ENCODE measurements at regions not wholly inside any gene's neighbourhood (a gene's known extent, or its start where the extent isn't known, plus 50 kb on each side); places are given as distances from the start of the nearest gene placed in this dataset.

GRCh38 chr5:82406205-82406773, 128.1 kb upstream of the RPS23 start:
- Histone ChIP-seq H3K27me3 (no peaks in the 10 kb centered on the region), H3K4me1 (no peaks in the 10 kb centered on the region), H3K4me3 (ENCODE audit: low read depth, low read length) (no peak overlapping the region), H3K9me3 (no peaks in the 10 kb centered on the region), H3K36me3 (no peaks in the 10 kb centered on the region)
- no peak for TF ChIP-seq CTCF (IDR thresholded peaks at IDR 0.05; ENCODE audit: low read depth, low read length)
- no peak for DNase-seq

- H3K4me3 ChIP-seq (ENCODE audit: low read depth, low read length): no peak overlapping the region
- H3K36me3 ChIP-seq: no peaks in the 10 kb centered on the region
- H3K4me1 ChIP-seq: no peaks in the 10 kb centered on the region
- no peak for DNase-seq
- no peak for TF ChIP-seq CTCF (IDR thresholded peaks at IDR 0.05; ENCODE audit: low read depth, low read length)
- H3K9me3 ChIP-seq: no peaks in the 10 kb centered on the region
- no peaks in the 10 kb centered on the region for H3K27me3 ChIP-seq
Measured at GRCh38 chr5:82405618-82406204, 127.6 kb upstream of the RPS23 start.

- H3K4me1 ChIP-seq: no peaks in the 10 kb centered on the region
- TF ChIP-seq CTCF (IDR thresholded peaks at IDR 0.05; ENCODE audit: low read depth, low read length): no peak
- H3K4me3 ChIP-seq (ENCODE audit: low read depth, low read length): no peak overlapping the region
- no peaks in the 10 kb centered on the region for H3K9me3 ChIP-seq
- H3K36me3 ChIP-seq: no peaks in the 10 kb centered on the region
- H3K27me3 ChIP-seq: no peaks in the 10 kb centered on the region
- no peak for DNase-seq
Measured at GRCh38 chr5:82405161-82405560, 127.0 kb upstream of the RPS23 start.

- Histone ChIP-seq H3K9me3 (no peaks in the 10 kb centered on the region), H3K4me3 (ENCODE audit: low read depth, low read length) (no peak overlapping the region), H3K4me1 (no peaks in the 10 kb centered on the region), H3K27me3 (no peaks in the 10 kb centered on the region), H3K36me3 (no peaks in the 10 kb centered on the region)
- no peak for TF ChIP-seq CTCF (IDR thresholded peaks at IDR 0.05; ENCODE audit: low read depth, low read length)
- DNase-seq: no peak
Measured at GRCh38 chr5:82404382-82404945, 126.3 kb upstream of the RPS23 start.

GRCh38 chr5:82403724-82404123, 125.6 kb upstream of the RPS23 start:
- DNase-seq: no peak
- TF ChIP-seq CTCF (IDR thresholded peaks at IDR 0.05; ENCODE audit: low read depth, low read length): no peak
- no peaks in the 10 kb centered on the region for H3K4me1 ChIP-seq

GRCh38 chr5:82403026-82403425, 124.9 kb upstream of the RPS23 start:
- no peaks in the 10 kb centered on the region for H3K9me3 ChIP-seq
- no peak for DNase-seq
- no peak overlapping the region for H3K4me3 ChIP-seq (ENCODE audit: low read depth, low read length)
- no peaks in the 10 kb centered on the region for H3K4me1 ChIP-seq
- TF ChIP-seq CTCF (IDR thresholded peaks at IDR 0.05; ENCODE audit: low read depth, low read length): no peak
- H3K36me3 ChIP-seq: no peaks in the 10 kb centered on the region
- H3K27me3 ChIP-seq: no peaks in the 10 kb centered on the region

More at GRCh38 chr5:82403724-82404123, 125.6 kb upstream of the RPS23 start:
- Histone ChIP-seq H3K27me3 (no peaks in the 10 kb centered on the region), H3K36me3 (no peaks in the 10 kb centered on the region), H3K9me3 (no peaks in the 10 kb centered on the region), H3K4me3 (ENCODE audit: low read depth, low read length) (no peak overlapping the region)

Measured in BE2C (cell line).